MM.1S (cell line): ENCODE measurements at regions not wholly inside any gene's neighbourhood (a gene's known extent, or its start where the extent isn't known, plus 50 kb on each side); places are given as distances from the start of the nearest gene placed in this dataset.

ENCODE experiments used
- DNase-seq: peaks from one replicate; pipeline ENCODE4 v3.0.0-alpha.2; 2015
- H2AFZ ChIP-seq: fragments of 300-600 bp; sonication (generic); 2 replicates; pipeline ENCODE4 v1.6.0; 2016; ENCODE audit warnings: antibody characterized with exemption, low read length
- H3F3A ChIP-seq: fragments of 300-600 bp; sonication (generic); 2 replicates; pipeline ENCODE4 v1.6.1; 2016; ENCODE audit warnings: mild to moderate bottlenecking, antibody characterized with exemption, low read length, moderate library complexity, mixed read lengths; ENCODE audit not compliant: insufficient read depth
- H3K27ac ChIP-seq: fragments of 300-600 bp; sonication (generic); 2 replicates; pipeline ENCODE4 v1.5.1; 2016; ENCODE audit warnings: mild to moderate bottlenecking, low read length
- H3K27me3 ChIP-seq: fragments of 300-600 bp; sonication (generic); replicated peaks from 2 replicates; pipeline ENCODE4 v1.6.0; 2016; ENCODE audit warnings: low read length; ENCODE audit not compliant: insufficient read depth
- H3K36me3 ChIP-seq: fragments of 300-600 bp; sonication (generic); replicated peaks from 2 replicates; pipeline ENCODE4 v1.6.1; 2016; ENCODE audit warnings: mild to moderate bottlenecking, low read length, mixed read lengths; ENCODE audit not compliant: insufficient read depth
- H3K4me1 ChIP-seq: fragments of 300-600 bp; sonication (generic); 2 replicates; pipeline ENCODE4 v1.6.1; 2016; ENCODE audit warnings: low read length, mixed read lengths
- H3K4me2 ChIP-seq: fragments of 300-600 bp; sonication (generic); 2 replicates; pipeline ENCODE4 v1.6.0; 2016; ENCODE audit warnings: low read depth, low read length
- H3K4me3 ChIP-seq: fragments of 300-600 bp; sonication (generic); 2 replicates; pipeline ENCODE4 v1.5.1; 2016; ENCODE audit warnings: low read length, mixed read lengths
- H3K79me2 ChIP-seq: fragments of 300-600 bp; sonication (generic); 2 replicates; pipeline ENCODE4 v1.6.1; 2016; ENCODE audit warnings: mixed run types, low read length, mixed read lengths
- H3K9ac ChIP-seq: fragments of 300-600 bp; sonication (generic); 2 replicates; pipeline ENCODE4 v1.6.1; 2016; ENCODE audit warnings: low read length, mixed read lengths
- H3K9me2 ChIP-seq: fragments of 300-600 bp; sonication (generic); replicated peaks from 2 replicates; pipeline ENCODE4 v1.6.1; 2016; ENCODE audit warnings: mild to moderate bottlenecking, low read length, mixed read lengths; ENCODE audit not compliant: insufficient read depth
- H3K9me3 ChIP-seq: fragments of 300-600 bp; sonication (generic); replicated peaks from 2 replicates; pipeline ENCODE4 v1.6.1; 2016; ENCODE audit warnings: mild to moderate bottlenecking, low read length, mixed read lengths; ENCODE audit not compliant: insufficient read depth
- H4K20me1 ChIP-seq: fragments of 300-600 bp; sonication (generic); 2 replicates; pipeline ENCODE4 v1.6.1; 2016; ENCODE audit warnings: mild to moderate bottlenecking, low read length, moderate library complexity, mixed read lengths; ENCODE audit not compliant: insufficient read depth
- EZH2 ChIP-seq: fragments of 300-600 bp; sonication (generic); optimal IDR thresholded peaks from 2 replicates; pipeline ENCODE3; 2017; ENCODE audit warnings: low read depth, mild to moderate bottlenecking, antibody characterized with exemption, low read length, mixed read lengths
- EZH2phosphoT487 ChIP-seq: fragments of 300-600 bp; sonication (generic); IDR thresholded peaks from 2 replicates; pipeline ENCODE4 v1.6.1; 2018; ENCODE audit warnings: antibody characterized with exemption, low read length
- TF ChIP-seq, protein P1 (sequence below): fragments of 300-600 bp; sonication (generic); IDR thresholded peaks from 2 replicates; pipeline ENCODE4 v1.5.1; 2016; ENCODE audit warnings: antibody characterized with exemption, low read length, mixed read lengths

DNA sequence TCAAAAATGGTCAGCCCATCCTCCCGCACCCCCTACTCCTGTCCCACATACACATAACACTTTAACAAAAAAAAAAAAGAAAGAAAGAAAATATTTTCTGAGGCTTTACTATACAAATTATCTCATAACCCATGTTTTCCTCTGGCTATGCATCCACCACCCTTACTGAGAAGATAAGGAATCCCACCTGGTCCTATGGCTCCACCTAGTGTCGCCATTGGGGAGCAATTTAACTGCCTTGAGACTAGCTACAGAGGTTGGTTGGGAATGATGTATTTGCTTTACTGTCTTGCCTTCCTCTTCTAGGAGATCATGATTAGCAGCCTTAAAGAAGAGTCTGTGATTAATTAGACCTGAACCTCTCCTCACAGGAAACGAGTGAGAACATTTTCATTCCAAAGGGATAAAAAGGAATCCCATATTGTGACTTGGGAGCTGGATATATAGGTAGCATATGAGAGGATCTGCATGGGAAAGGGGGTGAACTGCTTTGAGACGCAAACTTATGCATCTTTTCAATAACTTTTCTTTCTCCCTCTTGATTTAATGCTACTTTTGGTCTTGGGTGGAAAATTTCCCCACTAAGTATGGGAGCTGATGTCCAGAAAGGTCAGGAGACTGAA lies 77.7 kb upstream of the SELENOP start:
- Histone ChIP-seq H3K27me3 (no peaks in the 10 kb centered on the region), H3K9ac (no peak overlapping the region), H3K4me2 (no peak overlapping the region), H2AFZ (no peak overlapping the region), H3F3A (no peaks in the 10 kb centered on the region), H3K4me3 (no peak overlapping the region), H3K9me2 (no peaks in the 10 kb centered on the region), H3K4me1 (peaks cover 6% of the 10 kb centered on the region), H3K27ac (no peak overlapping the region), H3K79me2 (no peaks in the 10 kb centered on the region), H3K36me3 (no peaks in the 10 kb centered on the region), H4K20me1 (no peaks in the 10 kb centered on the region), H3K9me3 (no peaks in the 10 kb centered on the region)
- no peak for TF ChIP-seq EZH2phosphoT487
- TF ChIP-seq, protein P1, sequence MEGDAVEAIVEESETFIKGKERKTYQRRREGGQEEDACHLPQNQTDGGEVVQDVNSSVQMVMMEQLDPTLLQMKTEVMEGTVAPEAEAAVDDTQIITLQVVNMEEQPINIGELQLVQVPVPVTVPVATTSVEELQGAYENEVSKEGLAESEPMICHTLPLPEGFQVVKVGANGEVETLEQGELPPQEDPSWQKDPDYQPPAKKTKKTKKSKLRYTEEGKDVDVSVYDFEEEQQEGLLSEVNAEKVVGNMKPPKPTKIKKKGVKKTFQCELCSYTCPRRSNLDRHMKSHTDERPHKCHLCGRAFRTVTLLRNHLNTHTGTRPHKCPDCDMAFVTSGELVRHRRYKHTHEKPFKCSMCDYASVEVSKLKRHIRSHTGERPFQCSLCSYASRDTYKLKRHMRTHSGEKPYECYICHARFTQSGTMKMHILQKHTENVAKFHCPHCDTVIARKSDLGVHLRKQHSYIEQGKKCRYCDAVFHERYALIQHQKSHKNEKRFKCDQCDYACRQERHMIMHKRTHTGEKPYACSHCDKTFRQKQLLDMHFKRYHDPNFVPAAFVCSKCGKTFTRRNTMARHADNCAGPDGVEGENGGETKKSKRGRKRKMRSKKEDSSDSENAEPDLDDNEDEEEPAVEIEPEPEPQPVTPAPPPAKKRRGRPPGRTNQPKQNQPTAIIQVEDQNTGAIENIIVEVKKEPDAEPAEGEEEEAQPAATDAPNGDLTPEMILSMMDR, result peak; percentile 93
- DNase-seq, result peak; percentile 74

DNA sequence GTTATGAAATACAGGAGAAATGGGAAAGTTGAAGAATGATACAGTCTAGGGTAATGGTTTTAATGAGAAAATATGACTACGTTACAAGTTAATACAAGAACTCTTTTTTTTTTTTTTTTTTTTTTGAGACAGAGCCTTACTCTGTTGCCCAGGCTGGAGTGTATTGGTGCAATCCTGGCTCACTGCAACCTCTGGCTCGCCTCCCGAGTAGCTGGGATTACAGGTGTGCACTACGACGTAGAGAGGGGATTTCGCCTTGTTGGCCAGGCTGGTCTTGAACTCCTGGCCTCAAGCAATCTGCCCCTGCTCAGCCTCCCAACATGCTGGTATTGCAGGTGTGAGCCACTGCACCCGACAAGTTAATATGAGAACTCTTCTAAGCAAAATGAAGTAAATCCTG lies 77.1 kb upstream of the SELENOP start:
- no peak overlapping the region for H3K4me3 ChIP-seq
- H3K27me3 ChIP-seq, result no peaks in the 10 kb centered on the region
- no peaks in the 10 kb centered on the region for H3F3A ChIP-seq
- TF ChIP-seq EZH2 (no peak), EZH2phosphoT487 (no peak)
- TF ChIP-seq, protein P1, result no peak
- no peaks in the 10 kb centered on the region for H3K9me2 ChIP-seq
- H4K20me1 ChIP-seq, result no peaks in the 10 kb centered on the region
- no peak for DNase-seq
- no peak overlapping the region for H3K4me2 ChIP-seq
- no peaks in the 10 kb centered on the region for H3K9me3 ChIP-seq
- H3K4me1 ChIP-seq, result peaks cover 6% of the 10 kb centered on the region
- no peak overlapping the region for H3K9ac ChIP-seq
- no peaks in the 10 kb centered on the region for H3K79me2 ChIP-seq
- H3K36me3 ChIP-seq, result no peaks in the 10 kb centered on the region
- no peak overlapping the region for H3K27ac ChIP-seq
- H2AFZ ChIP-seq, result no peak overlapping the region

DNA sequence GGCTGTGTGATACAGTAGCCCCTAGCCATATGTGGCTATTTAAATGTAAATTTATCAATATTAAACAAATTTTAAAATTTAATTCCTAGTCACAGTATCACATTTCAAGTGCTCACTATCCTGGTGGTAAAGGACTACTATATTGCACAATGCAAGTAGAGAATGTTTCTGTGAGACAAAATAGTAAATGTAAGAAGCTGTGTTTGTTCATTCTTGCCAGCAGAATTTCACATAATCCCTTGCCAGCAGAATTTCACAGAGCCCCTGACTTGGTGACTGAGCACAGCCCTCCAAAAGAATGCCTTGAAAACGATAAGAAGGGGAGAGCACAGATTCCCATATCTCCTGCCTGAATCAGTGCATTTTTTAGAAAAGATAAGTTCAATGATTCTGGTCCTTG lies 75.9 kb upstream of the SELENOP start:
- no peaks in the 10 kb centered on the region for H3K79me2 ChIP-seq
- H2AFZ ChIP-seq, result no peak overlapping the region
- TF ChIP-seq, protein P1, result no peak
- TF ChIP-seq EZH2phosphoT487, result no peak
- TF ChIP-seq EZH2, result no peak
- no peaks in the 10 kb centered on the region for H3K9me3 ChIP-seq
- H3K4me1 ChIP-seq, result peaks cover 6% of the 10 kb centered on the region
- H3K9me2 ChIP-seq, result no peaks in the 10 kb centered on the region
- H3K27me3 ChIP-seq, result no peaks in the 10 kb centered on the region
- H3F3A ChIP-seq, result no peaks in the 10 kb centered on the region
- no peak for DNase-seq
- H3K4me3 ChIP-seq, result no peak overlapping the region
- no peak overlapping the region for H3K9ac ChIP-seq
- H3K27ac ChIP-seq, result no peak overlapping the region
- no peaks in the 10 kb centered on the region for H4K20me1 ChIP-seq
- no peak overlapping the region for H3K4me2 ChIP-seq
- H3K36me3 ChIP-seq, result no peaks in the 10 kb centered on the region
